Astrocyte of the cerebellum (primary cell): ENCODE measurements at regions not wholly inside any gene's neighbourhood (a gene's known extent, or its start where the extent isn't known, plus 50 kb on each side); places are given as distances from the start of the nearest gene placed in this dataset.

ENCODE experiments used
- DNase-seq: peaks from one replicate; pipeline ENCODE4 v3.0.0-alpha.2; 2011; ENCODE audit warnings: low read depth
- H3K4me3 ChIP-seq: 2 replicates; pipeline ENCODE4 v1.5.1; 2011; ENCODE audit warnings: mild to moderate bottlenecking, low read depth, low read length, moderate library complexity
- in situ Hi-C: cut with HindIII; loops from 2 replicates; pipeline ENCODE4 v1.10.0; 2017; ENCODE audit warnings: low sequenced_read_pairs
- TF ChIP-seq, protein P1 (sequence below): IDR thresholded peaks from 2 replicates; pipeline ENCODE4 v1.5.1; 2012; ENCODE audit warnings: low read length, low read depth, moderate library complexity, mild to moderate bottlenecking; ENCODE audit errors: missing control alignments

DNA sequence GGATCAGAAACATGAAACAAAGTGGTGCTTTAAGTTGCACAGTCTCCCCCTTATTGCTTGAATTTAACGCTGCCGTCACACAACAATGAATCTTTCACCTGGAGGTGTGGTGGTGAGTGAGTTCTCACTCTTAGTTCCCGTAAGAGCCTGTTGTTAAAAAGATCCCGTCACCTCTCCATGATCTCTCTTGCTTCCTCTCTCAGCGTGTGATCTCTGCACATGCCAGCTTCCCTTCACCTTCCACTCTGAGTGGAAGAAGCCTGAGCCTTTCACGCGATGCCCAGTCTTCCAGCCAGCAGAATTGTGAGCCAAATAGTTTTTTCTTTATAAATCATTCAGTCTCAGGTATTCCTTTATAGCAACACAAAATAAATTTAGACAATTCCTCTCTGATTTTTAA, 136.7 kb upstream of the CHL1 start:
- in situ Hi-C loops = no loop called here
- H3K4me3 ChIP-seq = no peak overlapping the region
- TF ChIP-seq, protein P1, sequence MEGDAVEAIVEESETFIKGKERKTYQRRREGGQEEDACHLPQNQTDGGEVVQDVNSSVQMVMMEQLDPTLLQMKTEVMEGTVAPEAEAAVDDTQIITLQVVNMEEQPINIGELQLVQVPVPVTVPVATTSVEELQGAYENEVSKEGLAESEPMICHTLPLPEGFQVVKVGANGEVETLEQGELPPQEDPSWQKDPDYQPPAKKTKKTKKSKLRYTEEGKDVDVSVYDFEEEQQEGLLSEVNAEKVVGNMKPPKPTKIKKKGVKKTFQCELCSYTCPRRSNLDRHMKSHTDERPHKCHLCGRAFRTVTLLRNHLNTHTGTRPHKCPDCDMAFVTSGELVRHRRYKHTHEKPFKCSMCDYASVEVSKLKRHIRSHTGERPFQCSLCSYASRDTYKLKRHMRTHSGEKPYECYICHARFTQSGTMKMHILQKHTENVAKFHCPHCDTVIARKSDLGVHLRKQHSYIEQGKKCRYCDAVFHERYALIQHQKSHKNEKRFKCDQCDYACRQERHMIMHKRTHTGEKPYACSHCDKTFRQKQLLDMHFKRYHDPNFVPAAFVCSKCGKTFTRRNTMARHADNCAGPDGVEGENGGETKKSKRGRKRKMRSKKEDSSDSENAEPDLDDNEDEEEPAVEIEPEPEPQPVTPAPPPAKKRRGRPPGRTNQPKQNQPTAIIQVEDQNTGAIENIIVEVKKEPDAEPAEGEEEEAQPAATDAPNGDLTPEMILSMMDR = no peak
- no peak for DNase-seq

- no peak overlapping the region for H3K4me3 ChIP-seq
- in situ Hi-C loops = no loop called here
- TF ChIP-seq, protein P1 = no peak
- DNase-seq = peak; percentile 46
Measured at GRCh38 chr3:63095-63765, 133.3 kb upstream of the CHL1 start.

- TF ChIP-seq, protein P1 = no peak
- in situ Hi-C loops = no loop called here
- no peak overlapping the region for H3K4me3 ChIP-seq
- DNase-seq = no peak
Measured at GRCh38 chr3:69690-70089, 126.9 kb upstream of the CHL1 start.

DNA sequence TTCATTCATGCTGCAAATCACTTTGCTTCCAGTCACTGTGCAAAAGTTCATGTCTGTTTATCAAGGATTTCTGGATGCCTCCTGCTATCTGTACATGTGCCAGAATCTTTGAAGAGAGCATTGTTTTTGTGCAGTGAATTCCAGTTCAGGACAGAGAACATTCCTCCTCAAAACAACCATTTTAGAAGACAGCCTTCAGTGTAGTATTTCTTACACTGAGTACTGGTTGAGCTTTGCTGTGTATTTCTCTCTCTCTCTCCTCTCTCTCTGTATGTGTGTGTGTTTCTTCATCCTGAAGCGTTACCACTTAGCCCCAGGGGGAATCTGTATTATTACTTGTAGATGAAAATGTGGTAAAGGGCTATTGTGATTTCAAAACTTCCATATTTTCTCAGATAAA, 123.8 kb upstream of the CHL1 start:
- in situ Hi-C loops = no loop called here
- H3K4me3 ChIP-seq = no peak overlapping the region
- TF ChIP-seq, protein P1 = no peak
- peak; percentile 47 for DNase-seq

DNA sequence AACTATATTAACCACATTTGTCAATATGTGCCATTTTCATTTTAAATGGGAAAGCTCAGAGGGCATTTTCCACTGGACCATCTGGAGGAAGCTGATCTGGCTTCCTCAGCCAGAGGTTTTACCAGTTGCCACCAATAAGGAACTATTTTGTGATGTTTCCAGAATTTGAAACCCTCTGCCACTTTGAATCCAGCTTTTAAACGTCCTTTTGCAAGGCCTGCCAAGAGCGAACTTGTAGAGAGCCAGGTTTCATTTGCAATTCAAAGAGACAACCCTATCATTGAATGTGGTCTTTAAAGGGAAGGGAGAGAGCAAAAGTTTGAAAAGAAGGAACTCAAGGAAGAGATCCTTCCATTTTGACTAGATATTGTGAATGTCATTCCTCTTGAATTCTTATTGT, 123.3 kb upstream of the CHL1 start:
- no peak for DNase-seq

GRCh38 chr3:74676-75243, 121.8 kb upstream of the CHL1 start:
- no peak for DNase-seq
- in situ Hi-C loops = no loop called here
- TF ChIP-seq, protein P1 = no peak
- H3K4me3 ChIP-seq = no peak overlapping the region

More for the DNA sequence above, 123.3 kb upstream of the CHL1 start:
- TF ChIP-seq, protein P1 = no peak
- H3K4me3 ChIP-seq = no peak overlapping the region
- in situ Hi-C loops = no loop called here
